ENCODE measurements at regions not wholly inside any gene's neighbourhood (a gene's known extent, or its start where the extent isn't known, plus 50 kb on each side); places are given as distances from the start of the nearest gene placed in this dataset.

DNA sequence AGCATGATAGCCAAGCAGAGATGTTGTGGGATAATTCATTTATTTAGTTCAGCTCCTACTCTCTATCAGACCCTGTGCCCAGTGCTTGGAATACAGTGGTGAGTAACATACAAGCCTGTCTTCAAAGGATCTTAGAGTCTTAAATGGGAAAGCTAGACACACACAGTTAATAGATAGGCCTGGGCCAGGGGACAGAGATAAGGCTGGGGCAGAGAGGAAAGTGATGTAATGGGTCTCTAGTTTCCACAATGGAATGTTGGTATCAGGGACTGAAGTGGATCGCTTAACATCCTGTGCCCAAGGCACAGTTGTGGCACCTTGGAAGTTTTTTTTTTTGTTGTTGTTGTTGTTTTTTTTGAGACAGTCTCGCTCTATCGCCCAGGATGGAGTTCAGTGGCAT lies 79.9 kb upstream of the POLG start:
- Histone ChIP-seq H3K9ac (ENCODE audit: low read length) (no peak overlapping the region), H3K4me2 (ENCODE audit: low read length, poor library complexity, severe bottlenecking) (no peak overlapping the region), H2BK12ac (ENCODE audit: low read length in 2 of 2) (no peak overlapping the region), H3K4me3 (ENCODE audit: insufficient read depth in 1 of 2, low read depth in 1 of 2, low read length in 2 of 2) (no peak overlapping the region), H3K79me1 (replicated peaks; ENCODE audit: low read length, poor library complexity, severe bottlenecking) (no peaks in the 10 kb centered on the region), H2BK15ac (ENCODE audit: low read depth, poor library complexity, severe bottlenecking) (no peak overlapping the region), H3K36me3 (ENCODE audit: control insufficient read depth in 1 of 2, insufficient read depth in 2 of 2, low read depth in 1 of 2, low read length in 2 of 2) (no peaks in the 10 kb centered on the region), H3K23ac (ENCODE audit: low read length in 2 of 2) (no peak overlapping the region), H3K4ac (ENCODE audit: low read depth in 1 of 2, low read length in 2 of 2) (no peak overlapping the region), H3K14ac (ENCODE audit: low read length in 2 of 2) (no peak overlapping the region), H3K9me3 (ENCODE audit: control insufficient read depth, low read length) (peaks cover 3% of the 10 kb centered on the region), H2BK120ac (ENCODE audit: low read depth, low read length) (no peak overlapping the region), H3K4me1 (ENCODE audit: control insufficient read depth, insufficient read depth, low read depth, low read length) (peaks cover 2% of the 10 kb centered on the region), H3K27me3 (ENCODE audit: control insufficient read depth in 1 of 2, insufficient read depth in 1 of 2, low read length in 2 of 2) (peaks cover 97 to 98% of the 10 kb centered on the region in 2 experiments), H3K18ac (ENCODE audit: low read depth in 1 of 2, low read length in 2 of 2) (no peak overlapping the region), H2AK5ac (ENCODE audit: low read length, severe bottlenecking) (no peak overlapping the region), H2AFZ (ENCODE audit: low read depth, low read length) (no peak overlapping the region), H4K91ac (ENCODE audit: low read length) (no peak overlapping the region), H4K8ac (ENCODE audit: low read length) (no peak overlapping the region), H3K27ac (ENCODE audit: low read length, poor library complexity, severe bottlenecking) (no peak overlapping the region), H2BK5ac (ENCODE audit: low read depth, low read length, poor library complexity, severe bottlenecking) (no peak overlapping the region)
- WGBS, result 45% methylated on average over 1 of the region's 3 CpGs
- no peak for DNase-seq

DNA sequence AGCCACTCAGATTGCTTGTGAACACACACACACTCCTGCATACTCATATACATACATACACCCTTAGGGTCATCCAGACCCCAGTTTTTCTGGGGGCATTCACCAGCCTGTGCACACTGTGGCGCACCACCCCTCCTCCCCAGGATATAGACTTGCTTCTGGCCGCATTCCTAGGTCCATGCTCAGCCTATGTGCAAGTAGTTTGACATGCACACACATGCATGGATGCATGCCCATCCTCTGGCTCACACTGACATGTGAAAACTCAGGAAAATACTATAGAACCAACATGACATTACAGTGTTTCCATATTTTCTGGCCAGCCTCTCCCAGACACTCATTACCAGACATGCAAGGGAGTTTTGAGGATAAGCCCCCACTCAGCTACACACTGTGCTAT lies 79.3 kb upstream of the POLG start:
- no peak overlapping the region for H2BK12ac ChIP-seq (ENCODE audit: low read length in 2 of 2)
- H2BK5ac ChIP-seq (ENCODE audit: low read depth, low read length, poor library complexity, severe bottlenecking), result no peak overlapping the region
- peaks cover 3% of the 10 kb centered on the region for H3K9me3 ChIP-seq (ENCODE audit: control insufficient read depth, low read length)
- no peak overlapping the region for H3K4me2 ChIP-seq (ENCODE audit: low read length, poor library complexity, severe bottlenecking)
- H3K36me3 ChIP-seq (ENCODE audit: control insufficient read depth in 1 of 2, insufficient read depth in 2 of 2, low read depth in 1 of 2, low read length in 2 of 2), result no peaks in the 10 kb centered on the region
- no peak overlapping the region for H3K23ac ChIP-seq (ENCODE audit: low read length in 2 of 2)
- H2BK120ac ChIP-seq (ENCODE audit: low read depth, low read length), result no peak overlapping the region
- no peak overlapping the region for H4K91ac ChIP-seq (ENCODE audit: low read length)
- no peak overlapping the region for H2AFZ ChIP-seq (ENCODE audit: low read depth, low read length)
- H3K14ac ChIP-seq (ENCODE audit: low read length in 2 of 2), result no peak overlapping the region
- no peak overlapping the region for H3K4ac ChIP-seq (ENCODE audit: low read depth in 1 of 2, low read length in 2 of 2)
- DNase-seq, result no peak
- no peaks in the 10 kb centered on the region for H3K79me1 ChIP-seq (replicated peaks; ENCODE audit: low read length, poor library complexity, severe bottlenecking)
- peaks cover 97 to 99% of the 10 kb centered on the region in 2 experiments for H3K27me3 ChIP-seq (ENCODE audit: control insufficient read depth in 1 of 2, insufficient read depth in 1 of 2, low read length in 2 of 2)
- no peak overlapping the region for H3K4me3 ChIP-seq (ENCODE audit: insufficient read depth in 1 of 2, low read depth in 1 of 2, low read length in 2 of 2)
- no peak overlapping the region for H2BK15ac ChIP-seq (ENCODE audit: low read depth, poor library complexity, severe bottlenecking)
- no peak overlapping the region for H3K18ac ChIP-seq (ENCODE audit: low read depth in 1 of 2, low read length in 2 of 2)
- no peak overlapping the region for H3K27ac ChIP-seq (ENCODE audit: low read length, poor library complexity, severe bottlenecking)
- no peak overlapping the region for H3K9ac ChIP-seq (ENCODE audit: low read length)
- 65% methylated on average over 2 of the region's 2 CpGs for WGBS
- H3K4me1 ChIP-seq (ENCODE audit: control insufficient read depth, insufficient read depth, low read depth, low read length), result peaks cover 6% of the 10 kb centered on the region
- H2AK5ac ChIP-seq (ENCODE audit: low read length, severe bottlenecking), result no peak overlapping the region
- H4K8ac ChIP-seq (ENCODE audit: low read length), result no peak overlapping the region

DNA sequence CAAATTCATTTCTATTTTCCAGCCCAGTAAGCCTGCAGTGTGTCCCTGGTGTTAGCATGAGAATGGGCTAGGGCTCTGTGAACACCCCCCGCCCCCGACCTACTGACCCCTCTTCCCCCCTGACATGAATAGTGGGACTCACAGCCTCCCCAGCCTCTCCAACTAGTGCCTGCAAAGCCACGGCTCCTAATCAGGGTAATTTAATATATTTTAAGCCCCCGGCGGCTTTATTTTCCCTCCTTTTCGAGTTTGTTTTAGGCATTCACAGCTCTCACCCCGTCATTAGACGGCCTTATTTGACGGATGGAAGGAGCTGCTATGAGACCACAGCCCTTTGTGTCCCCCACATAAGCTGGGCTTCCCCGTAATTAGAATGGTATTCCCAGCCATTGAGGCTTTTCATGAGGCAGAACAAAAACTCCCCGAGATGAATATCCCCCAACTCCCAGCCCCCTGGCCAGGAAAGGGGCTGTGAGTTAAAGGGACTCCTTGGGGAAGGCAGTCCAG lies 78.3 kb upstream of the POLG start:
- H3K79me1 ChIP-seq (replicated peaks; ENCODE audit: low read length, poor library complexity, severe bottlenecking), result no peaks in the 10 kb centered on the region
- H2BK15ac ChIP-seq (ENCODE audit: low read depth, poor library complexity, severe bottlenecking), result no peak overlapping the region
- H3K14ac ChIP-seq (ENCODE audit: low read length in 2 of 2), result no peak overlapping the region
- no peak overlapping the region for H2BK12ac ChIP-seq (ENCODE audit: low read length in 2 of 2)
- no peaks in the 10 kb centered on the region for H3K36me3 ChIP-seq (ENCODE audit: control insufficient read depth in 1 of 2, insufficient read depth in 2 of 2, low read depth in 1 of 2, low read length in 2 of 2)
- WGBS, result 19% methylated on average over 9 of the region's 11 CpGs
- H3K4me3 ChIP-seq (ENCODE audit: insufficient read depth in 1 of 2, low read depth in 1 of 2, low read length in 2 of 2), result no peak overlapping the region
- H4K91ac ChIP-seq (ENCODE audit: low read length), result no peak overlapping the region
- H3K9me3 ChIP-seq (ENCODE audit: control insufficient read depth, low read length), result peaks cover 3% of the 10 kb centered on the region
- H3K9ac ChIP-seq (ENCODE audit: low read length), result no peak overlapping the region
- no peak overlapping the region for H2AFZ ChIP-seq (ENCODE audit: low read depth, low read length)
- no peak overlapping the region for H3K27ac ChIP-seq (ENCODE audit: low read length, poor library complexity, severe bottlenecking)
- no peak overlapping the region for H3K4me2 ChIP-seq (ENCODE audit: low read length, poor library complexity, severe bottlenecking)
- no peak overlapping the region for H3K4ac ChIP-seq (ENCODE audit: low read depth in 1 of 2, low read length in 2 of 2)
- H2BK120ac ChIP-seq (ENCODE audit: low read depth, low read length), result no peak overlapping the region
- no peak overlapping the region for H2BK5ac ChIP-seq (ENCODE audit: low read depth, low read length, poor library complexity, severe bottlenecking)
- H4K8ac ChIP-seq (ENCODE audit: low read length), result no peak overlapping the region
- DNase-seq, result no peak
- H3K18ac ChIP-seq (ENCODE audit: low read depth in 1 of 2, low read length in 2 of 2), result no peak overlapping the region
- peaks cover 97 to 99% of the 10 kb centered on the region in 2 experiments for H3K27me3 ChIP-seq (ENCODE audit: control insufficient read depth in 1 of 2, insufficient read depth in 1 of 2, low read length in 2 of 2)
- no peak overlapping the region for H2AK5ac ChIP-seq (ENCODE audit: low read length, severe bottlenecking)
- H3K23ac ChIP-seq (ENCODE audit: low read length in 2 of 2), result no peak overlapping the region
- H3K4me1 ChIP-seq (ENCODE audit: control insufficient read depth, insufficient read depth, low read depth, low read length), result peaks cover 6% of the 10 kb centered on the region

DNA sequence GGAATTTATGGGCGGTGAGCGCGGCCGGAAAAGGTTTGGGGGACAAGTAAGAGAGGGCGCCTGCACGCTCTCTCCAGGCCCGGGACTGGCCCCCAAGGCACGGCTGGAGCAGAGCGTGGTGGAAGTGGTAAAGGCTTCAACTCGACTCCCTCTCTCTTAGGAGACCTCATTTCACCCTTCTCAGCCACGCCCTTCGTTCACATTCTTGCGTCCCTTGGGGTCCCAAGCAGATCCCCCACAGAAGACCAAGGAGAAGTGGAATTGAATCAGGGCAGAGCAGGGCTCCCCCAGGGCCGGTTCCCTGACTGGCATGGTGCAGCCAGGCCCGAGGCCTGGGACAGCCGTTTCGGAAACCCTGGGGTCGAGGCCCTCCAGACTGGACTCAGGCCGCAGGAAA lies 75.4 kb upstream of the POLG start:
- H2BK120ac ChIP-seq (ENCODE audit: low read depth, low read length), result no peak overlapping the region
- H2AK5ac ChIP-seq (ENCODE audit: low read length, severe bottlenecking), result no peak overlapping the region
- no peak overlapping the region for H3K9ac ChIP-seq (ENCODE audit: low read length)
- peaks cover 3% of the 10 kb centered on the region for H3K9me3 ChIP-seq (ENCODE audit: control insufficient read depth, low read length)
- no peak overlapping the region for H3K4me3 ChIP-seq (ENCODE audit: insufficient read depth in 1 of 2, low read depth in 1 of 2, low read length in 2 of 2)
- H3K4me1 ChIP-seq (ENCODE audit: control insufficient read depth, insufficient read depth, low read depth, low read length), result peaks cover 15% of the 10 kb centered on the region
- no peak overlapping the region for H4K91ac ChIP-seq (ENCODE audit: low read length)
- H2BK12ac ChIP-seq (ENCODE audit: low read length in 2 of 2), result no peak overlapping the region
- no peak overlapping the region for H3K27ac ChIP-seq (ENCODE audit: low read length, poor library complexity, severe bottlenecking)
- H3K36me3 ChIP-seq (ENCODE audit: control insufficient read depth in 1 of 2, insufficient read depth in 2 of 2, low read depth in 1 of 2, low read length in 2 of 2), result no peaks in the 10 kb centered on the region
- H4K8ac ChIP-seq (ENCODE audit: low read length), result no peak overlapping the region
- H3K18ac ChIP-seq (ENCODE audit: low read depth in 1 of 2, low read length in 2 of 2), result no peak overlapping the region
- peaks cover 98 to 100% of the 10 kb centered on the region in 2 experiments for H3K27me3 ChIP-seq (ENCODE audit: control insufficient read depth in 1 of 2, insufficient read depth in 1 of 2, low read length in 2 of 2)
- no peak overlapping the region for H3K23ac ChIP-seq (ENCODE audit: low read length in 2 of 2)
- no peak overlapping the region for H2BK15ac ChIP-seq (ENCODE audit: low read depth, poor library complexity, severe bottlenecking)
- WGBS, result 22% methylated on average over 17 of the region's 19 CpGs
- no peak overlapping the region for H2AFZ ChIP-seq (ENCODE audit: low read depth, low read length)
- H3K14ac ChIP-seq (ENCODE audit: low read length in 2 of 2), result no peak overlapping the region
- no peak overlapping the region for H2BK5ac ChIP-seq (ENCODE audit: low read depth, low read length, poor library complexity, severe bottlenecking)
- no peak overlapping the region for H3K4me2 ChIP-seq (ENCODE audit: low read length, poor library complexity, severe bottlenecking)
- no peak overlapping the region for H3K4ac ChIP-seq (ENCODE audit: low read depth in 1 of 2, low read length in 2 of 2)
- no peaks in the 10 kb centered on the region for H3K79me1 ChIP-seq (replicated peaks; ENCODE audit: low read length, poor library complexity, severe bottlenecking)
- no peak for DNase-seq
